22Rv1 (cell line): ENCODE measurements at regions not wholly inside any gene's neighbourhood (a gene's known extent, or its start where the extent isn't known, plus 50 kb on each side); places are given as distances from the start of the nearest gene placed in this dataset.

Experiments
- H3K27ac ChIP-seq: fragments of 450-650 bp; 2 replicates; pipeline ENCODE4 v1.5.1; 2017
- ZFX ChIP-seq: fragments of 450-650 bp; IDR thresholded peaks from 2 replicates; pipeline ENCODE4 v1.6.1; 2017; ENCODE audit warnings: antibody characterized with exemption, borderline replicate concordance
- TF ChIP-seq, protein P1 (sequence below): fragments of 450-650 bp; IDR thresholded peaks from 2 replicates; pipeline ENCODE4 v1.5.1; 2017; ENCODE audit warnings: mild to moderate bottlenecking

DNA sequence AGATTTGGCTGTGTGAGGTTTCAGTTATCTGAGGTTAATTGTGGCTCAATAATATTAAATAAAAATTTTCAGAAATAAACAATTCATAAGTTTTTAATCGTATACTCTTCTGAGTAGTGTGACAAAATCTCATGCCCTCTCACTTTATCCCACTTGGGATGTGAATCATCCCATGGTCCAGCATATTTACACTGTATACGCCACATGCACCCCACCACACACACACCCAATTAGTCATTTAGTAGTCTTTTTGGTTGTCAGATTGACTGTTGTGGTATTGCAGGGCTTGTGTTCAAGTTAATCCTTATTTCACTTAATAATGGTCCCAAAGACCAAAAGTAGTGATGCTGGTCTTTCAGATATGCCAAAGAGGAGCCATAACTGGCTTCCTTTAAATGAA, 66.4 kb upstream of the PCDH9 start:
- TF ChIP-seq, protein P1, sequence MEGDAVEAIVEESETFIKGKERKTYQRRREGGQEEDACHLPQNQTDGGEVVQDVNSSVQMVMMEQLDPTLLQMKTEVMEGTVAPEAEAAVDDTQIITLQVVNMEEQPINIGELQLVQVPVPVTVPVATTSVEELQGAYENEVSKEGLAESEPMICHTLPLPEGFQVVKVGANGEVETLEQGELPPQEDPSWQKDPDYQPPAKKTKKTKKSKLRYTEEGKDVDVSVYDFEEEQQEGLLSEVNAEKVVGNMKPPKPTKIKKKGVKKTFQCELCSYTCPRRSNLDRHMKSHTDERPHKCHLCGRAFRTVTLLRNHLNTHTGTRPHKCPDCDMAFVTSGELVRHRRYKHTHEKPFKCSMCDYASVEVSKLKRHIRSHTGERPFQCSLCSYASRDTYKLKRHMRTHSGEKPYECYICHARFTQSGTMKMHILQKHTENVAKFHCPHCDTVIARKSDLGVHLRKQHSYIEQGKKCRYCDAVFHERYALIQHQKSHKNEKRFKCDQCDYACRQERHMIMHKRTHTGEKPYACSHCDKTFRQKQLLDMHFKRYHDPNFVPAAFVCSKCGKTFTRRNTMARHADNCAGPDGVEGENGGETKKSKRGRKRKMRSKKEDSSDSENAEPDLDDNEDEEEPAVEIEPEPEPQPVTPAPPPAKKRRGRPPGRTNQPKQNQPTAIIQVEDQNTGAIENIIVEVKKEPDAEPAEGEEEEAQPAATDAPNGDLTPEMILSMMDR, result no peak
- TF ChIP-seq ZFX, result no peak
- H3K27ac ChIP-seq, result no peak overlapping the region

GRCh38 chr13:67292886-67293285, 62.8 kb upstream of the PCDH9 start:
- H3K27ac ChIP-seq, result no peak overlapping the region
- TF ChIP-seq, protein P1, result no peak

DNA sequence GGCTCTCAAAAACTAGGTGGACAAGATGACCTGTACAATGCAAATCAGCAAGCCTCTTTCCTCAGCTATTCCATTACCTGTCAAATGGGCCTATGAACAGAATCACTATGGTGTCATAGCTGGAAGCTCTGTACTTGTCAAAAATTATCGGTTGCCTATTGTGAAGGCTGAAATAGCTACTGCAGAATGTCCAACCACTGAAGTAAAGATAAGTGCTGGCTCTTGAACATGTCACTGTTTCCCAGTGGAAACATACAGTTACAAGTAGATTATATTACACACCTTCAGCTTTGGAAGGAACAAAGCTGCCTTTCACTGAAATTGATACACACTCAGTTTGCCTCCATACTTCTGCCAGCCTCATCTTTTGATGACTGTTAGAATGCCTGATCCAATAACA, 55.5 kb upstream of the PCDH9 start:
- no peak overlapping the region for H3K27ac ChIP-seq
- no peak for TF ChIP-seq ZFX
- TF ChIP-seq, protein P1, result no peak

- no peak overlapping the region for H3K27ac ChIP-seq
- TF ChIP-seq, protein P1, result no peak
- TF ChIP-seq ZFX, result no peak
Measured at GRCh38 chr13:67283637-67284036, 53.5 kb upstream of the PCDH9 start.

DNA sequence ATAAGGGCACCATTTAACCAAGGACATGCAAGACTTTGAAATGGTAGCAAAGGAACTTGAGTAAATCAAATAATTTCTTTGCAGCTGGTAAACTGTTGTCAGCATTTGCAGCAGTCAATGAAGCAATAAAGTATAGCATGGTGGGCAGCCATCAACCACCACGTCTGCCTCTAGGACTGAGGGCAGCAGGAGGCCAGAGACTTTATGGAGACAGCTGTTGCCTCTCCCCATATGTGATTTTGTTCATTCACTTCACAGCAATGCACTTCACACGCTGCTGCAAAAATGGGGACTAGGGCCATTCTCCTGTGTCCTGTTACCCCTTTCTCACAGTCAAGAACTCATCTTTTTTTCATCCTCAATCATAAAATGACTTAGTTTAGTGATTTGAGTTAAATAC, 51.3 kb upstream of the PCDH9 start:
- TF ChIP-seq, protein P1, result no peak
- no peak for TF ChIP-seq ZFX
- no peak overlapping the region for H3K27ac ChIP-seq
